Lower leg skin (tissue), 3 donors: ENCODE measurements at regions not wholly inside any gene's neighbourhood (a gene's known extent, or its start where the extent isn't known, plus 50 kb on each side); places are given as distances from the start of the nearest gene placed in this dataset.

Source experiments
- POLR2A ChIP-seq, 2 donors: fragments of 450-650 bp; IDR thresholded peaks; one replicate each; pipeline ENCODE4 v1.6.1; 2016 to 2017; ENCODE audit warnings: antibody characterized with exemption in 2 of 2, mild to moderate bottlenecking in 1 of 2, moderate library complexity in 1 of 2
- TF ChIP-seq, protein P1 (sequence below), 3 donors: fragments of 450-650 bp; IDR thresholded peaks; one replicate each; pipeline ENCODE4 v1.5.1; 2016; ENCODE audit warnings: antibody characterized with exemption in 3 of 3, mild to moderate bottlenecking in 3 of 3, moderate library complexity in 2 of 3

DNA sequence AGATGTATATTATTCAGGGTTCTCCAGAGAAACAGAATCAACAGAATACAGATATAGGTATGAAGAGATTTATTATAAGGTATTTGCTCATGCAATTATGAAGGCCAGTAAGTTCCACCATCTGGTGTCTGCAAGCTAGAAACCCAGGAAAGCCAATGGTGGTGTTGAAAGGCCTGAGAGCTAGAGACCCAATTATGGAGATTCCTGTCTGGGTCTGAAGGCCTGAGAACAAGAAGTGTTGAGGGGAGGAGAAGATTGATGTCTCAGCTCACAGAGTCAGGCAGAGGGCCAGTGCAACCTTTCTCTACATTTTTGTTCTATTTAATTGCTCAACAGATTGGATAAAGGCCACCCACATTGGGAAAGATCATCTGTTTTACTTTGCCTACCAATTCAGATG lies 524.2 kb upstream of the CRIM1 start:
- no peak for TF ChIP-seq POLR2A (IDR thresholded peaks at IDR 0.05)
- TF ChIP-seq, protein P1, sequence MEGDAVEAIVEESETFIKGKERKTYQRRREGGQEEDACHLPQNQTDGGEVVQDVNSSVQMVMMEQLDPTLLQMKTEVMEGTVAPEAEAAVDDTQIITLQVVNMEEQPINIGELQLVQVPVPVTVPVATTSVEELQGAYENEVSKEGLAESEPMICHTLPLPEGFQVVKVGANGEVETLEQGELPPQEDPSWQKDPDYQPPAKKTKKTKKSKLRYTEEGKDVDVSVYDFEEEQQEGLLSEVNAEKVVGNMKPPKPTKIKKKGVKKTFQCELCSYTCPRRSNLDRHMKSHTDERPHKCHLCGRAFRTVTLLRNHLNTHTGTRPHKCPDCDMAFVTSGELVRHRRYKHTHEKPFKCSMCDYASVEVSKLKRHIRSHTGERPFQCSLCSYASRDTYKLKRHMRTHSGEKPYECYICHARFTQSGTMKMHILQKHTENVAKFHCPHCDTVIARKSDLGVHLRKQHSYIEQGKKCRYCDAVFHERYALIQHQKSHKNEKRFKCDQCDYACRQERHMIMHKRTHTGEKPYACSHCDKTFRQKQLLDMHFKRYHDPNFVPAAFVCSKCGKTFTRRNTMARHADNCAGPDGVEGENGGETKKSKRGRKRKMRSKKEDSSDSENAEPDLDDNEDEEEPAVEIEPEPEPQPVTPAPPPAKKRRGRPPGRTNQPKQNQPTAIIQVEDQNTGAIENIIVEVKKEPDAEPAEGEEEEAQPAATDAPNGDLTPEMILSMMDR (IDR thresholded peaks at IDR 0.05): no peak
